DMS 273 (cell line): ENCODE measurements at regions not wholly inside any gene's neighbourhood (a gene's known extent, or its start where the extent isn't known, plus 50 kb on each side); places are given as distances from the start of the nearest gene placed in this dataset.

Experiments
- DNase-seq: peaks from one replicate; lab custom pipeline; 2025; ENCODE audit not compliant: unreplicated experiment; lab: John Stamatoyannopoulos, UW

- DNase-seq = no peak
Observed at GRCh38 chr11:88448131-88448670, 110.7 kb upstream of the CTSC start.

DNA sequence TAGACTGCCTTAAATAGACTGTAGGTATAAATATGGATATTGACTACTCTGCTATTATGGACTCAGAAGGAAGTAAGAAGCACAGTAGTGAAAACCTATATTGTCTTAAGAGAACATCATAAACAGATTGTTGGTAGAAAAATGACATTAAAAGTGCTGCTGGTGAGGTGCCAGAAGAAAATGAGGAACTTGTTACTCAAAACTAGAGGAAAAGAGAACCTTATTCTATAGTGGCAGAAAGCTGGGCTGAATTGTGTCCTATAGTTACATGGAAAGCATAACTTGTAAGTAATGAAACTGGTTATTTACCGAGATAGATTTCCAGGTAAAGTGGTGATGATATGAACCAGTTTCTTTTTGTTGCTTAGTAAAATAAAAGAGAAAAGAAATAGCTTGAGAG, 109.7 kb upstream of the CTSC start:
- DNase-seq = no peak

GRCh38 chr11:88439356-88439755, 101.8 kb upstream of the CTSC start:
- DNase-seq = no peak

DNA sequence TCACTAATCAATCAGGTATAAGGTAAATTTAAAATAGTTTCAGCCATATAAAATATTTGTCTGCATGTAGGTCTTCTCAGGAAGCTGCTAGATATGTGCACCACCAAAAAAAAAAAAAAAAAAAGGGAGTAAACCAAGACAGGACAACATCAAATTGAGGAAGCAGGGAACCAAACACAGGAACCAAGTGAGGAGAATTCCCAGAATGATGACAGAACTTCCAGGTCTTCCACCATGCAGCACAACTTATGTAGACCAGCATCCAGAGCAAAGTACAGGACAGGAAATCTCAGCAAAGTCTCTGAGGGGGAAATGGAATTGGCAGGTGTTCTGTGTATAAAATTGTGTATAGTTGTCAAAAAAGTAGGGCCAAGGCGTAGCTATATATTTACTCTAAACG, 101.2 kb upstream of the CTSC start:
- no peak for DNase-seq

DNA sequence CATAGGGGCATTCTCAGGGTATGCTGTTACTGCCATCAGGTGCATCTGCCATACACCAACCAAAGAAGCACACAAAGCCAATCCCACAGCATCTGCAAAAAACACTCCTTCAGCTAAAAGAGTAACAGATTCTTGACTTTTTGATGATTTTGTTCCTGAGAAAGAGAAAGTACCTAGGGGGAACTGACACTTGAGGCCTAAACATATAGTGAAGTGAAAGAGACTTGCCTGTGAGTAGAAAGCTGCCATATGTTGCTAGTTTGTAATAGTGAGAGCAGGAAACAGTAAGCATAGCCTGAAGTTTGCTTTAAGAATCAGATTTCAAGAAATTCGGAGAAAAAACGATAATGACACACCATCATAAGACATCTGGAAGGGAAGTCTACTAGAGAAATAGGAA, 97.9 kb upstream of the CTSC start:
- DNase-seq = no peak

DNA sequence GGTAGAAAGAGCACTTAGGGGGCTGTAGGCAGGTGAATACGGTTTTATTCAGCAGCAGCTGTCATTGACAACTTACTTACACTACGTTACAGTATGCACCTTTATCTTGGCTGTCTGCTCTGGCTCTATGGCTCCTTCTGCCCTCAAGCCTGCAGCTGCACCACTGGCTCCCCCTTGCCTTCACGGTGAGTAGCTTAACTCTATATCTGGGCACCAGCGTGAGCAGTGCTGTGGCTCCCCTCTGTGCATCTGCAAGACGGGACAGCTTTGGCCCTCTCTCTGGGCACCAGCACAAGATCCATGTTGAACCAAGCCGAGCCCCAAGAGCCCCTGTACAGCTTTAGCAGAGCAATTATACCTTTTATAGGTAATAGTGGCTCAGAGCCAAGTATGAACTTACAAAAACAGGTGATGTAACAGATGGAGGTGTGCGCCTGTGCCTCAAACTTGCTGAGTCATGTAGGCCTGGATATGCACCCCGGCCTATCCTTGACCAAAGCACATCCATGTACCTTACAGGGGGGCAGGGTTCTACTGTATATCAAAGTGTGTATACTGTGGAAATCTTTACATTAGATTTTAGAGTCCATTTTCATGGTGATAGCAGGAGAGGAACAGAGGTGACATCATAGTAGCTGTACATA, 96.9 kb upstream of the CTSC start:
- DNase-seq = peak; percentile 26

DNA sequence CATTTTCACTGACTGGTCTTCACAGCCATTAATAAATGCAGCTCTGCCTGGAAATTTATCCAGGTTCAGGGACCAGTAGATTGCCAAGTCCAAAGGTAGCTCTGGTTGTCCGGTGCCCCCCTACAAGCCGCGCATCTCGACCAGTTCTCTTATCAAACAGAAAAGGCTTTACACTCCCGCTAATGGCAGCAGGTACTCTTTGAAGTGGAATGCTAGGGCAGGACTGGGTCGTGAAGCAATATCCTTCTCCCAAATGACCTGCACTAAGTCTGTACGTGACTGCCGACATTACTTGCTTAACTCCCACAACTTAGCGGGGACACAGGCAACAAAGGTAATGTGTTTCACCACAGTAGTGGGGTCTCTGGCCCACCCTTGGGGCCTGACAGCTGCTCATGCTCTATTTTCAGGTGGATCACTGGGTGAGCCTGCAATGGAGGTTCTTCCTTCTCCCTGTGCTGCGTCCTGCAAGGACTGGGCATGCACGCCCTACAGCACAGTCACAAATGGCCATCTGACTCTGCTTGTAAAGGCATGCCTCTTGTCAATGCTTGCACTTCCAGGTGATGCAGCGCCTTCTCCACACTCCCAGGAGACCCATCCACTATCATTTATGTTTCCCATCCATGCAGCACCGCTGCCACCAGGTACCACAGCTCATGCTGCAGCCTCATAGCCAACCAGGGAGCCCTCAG, 96.1 kb upstream of the CTSC start:
- DNase-seq = no peak

GRCh38 chr11:88431675-88432341, 94.3 kb upstream of the CTSC start:
- DNase-seq = no peak

GRCh38 chr11:88428959-88429358, 91.4 kb upstream of the CTSC start:
- no peak for DNase-seq

DNA sequence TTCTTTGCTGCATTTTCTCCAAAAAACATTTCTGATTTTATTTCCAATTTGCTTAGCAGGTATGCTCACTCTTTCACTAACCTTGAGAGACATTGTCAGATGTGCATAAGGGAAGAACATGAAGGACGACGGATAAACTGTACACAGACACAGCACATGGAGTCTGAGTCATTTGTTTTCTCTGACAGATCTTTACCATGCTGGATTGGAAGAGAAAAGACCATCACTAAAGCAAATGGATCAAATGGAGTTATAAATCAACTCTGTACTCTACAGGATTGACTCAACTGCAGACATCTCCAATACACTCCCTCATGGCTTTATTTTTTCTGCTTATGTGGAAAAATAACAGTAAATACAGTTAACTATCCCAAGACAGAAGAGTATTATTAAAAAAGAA, 90.2 kb upstream of the CTSC start:
- no peak for DNase-seq

GRCh38 chr11:88424881-88425280, 87.3 kb upstream of the CTSC start:
- DNase-seq = no peak

GRCh38 chr11:88421530-88421929, 84.0 kb upstream of the CTSC start:
- no peak for DNase-seq

- no peak for DNase-seq
Observed at GRCh38 chr11:88420165-88420791, 82.7 kb upstream of the CTSC start.

- no peak for DNase-seq
Observed at GRCh38 chr11:88418508-88418907, 81.0 kb upstream of the CTSC start.

GRCh38 chr11:88415495-88415894, 78.0 kb upstream of the CTSC start:
- DNase-seq = no peak

- no peak for DNase-seq
Observed at GRCh38 chr11:88414981-88415413, 77.5 kb upstream of the CTSC start.

GRCh38 chr11:88414385-88414861, 76.9 kb upstream of the CTSC start:
- peak; percentile 30 for DNase-seq

GRCh38 chr11:88411265-88411664, 73.7 kb upstream of the CTSC start:
- no peak for DNase-seq

- DNase-seq = no peak
Observed at GRCh38 chr11:88410656-88411055, 73.1 kb upstream of the CTSC start.

DNA sequence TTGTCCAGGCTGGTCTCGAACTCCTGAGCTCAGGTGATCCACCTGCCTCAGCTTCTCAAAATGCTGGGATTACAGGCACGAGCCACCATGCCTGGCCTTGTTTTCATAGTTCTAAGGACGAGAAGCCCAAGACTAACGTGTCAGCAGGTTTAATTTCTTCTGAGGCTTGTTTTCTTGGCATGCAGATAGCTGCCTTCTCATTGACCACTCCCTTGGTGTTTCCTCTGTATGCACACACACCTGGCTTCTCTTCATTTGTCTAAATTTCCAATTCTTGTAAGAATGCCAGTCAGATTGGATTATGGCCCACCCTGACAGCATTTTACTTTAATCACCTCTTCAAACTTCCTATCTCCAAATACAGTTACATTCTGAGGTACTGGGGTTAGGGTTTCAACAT, 72.5 kb upstream of the CTSC start:
- DNase-seq = no peak

DNA sequence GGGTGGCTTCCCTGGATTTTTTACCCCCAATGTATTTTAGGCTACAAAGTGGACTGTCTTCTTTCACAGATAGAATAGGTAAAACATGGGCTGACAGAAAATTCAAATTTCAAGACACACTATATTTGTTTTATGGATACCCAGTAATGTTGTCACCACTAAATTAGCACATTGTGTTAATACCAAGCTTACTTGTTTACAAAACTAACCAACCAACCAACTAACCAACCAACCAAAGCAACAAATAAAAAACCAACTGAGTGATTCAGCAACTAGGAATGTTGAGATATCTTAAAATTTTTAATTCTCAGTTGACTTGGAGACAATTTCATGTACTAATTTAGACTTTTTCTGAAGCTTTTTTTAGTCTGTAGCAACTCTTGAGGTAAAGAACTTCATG, 69.3 kb upstream of the CTSC start:
- DNase-seq = no peak

GRCh38 chr11:88405853-88406252, 68.3 kb upstream of the CTSC start:
- DNase-seq = no peak
